ENCODE measurements at regions not wholly inside any gene's neighbourhood (a gene's known extent, or its start where the extent isn't known, plus 50 kb on each side); places are given as distances from the start of the nearest gene placed in this dataset.

GRCh38 chr4:14087921-14088320 lies 460.4 kb upstream of the BOD1L1 start:
- Histone ChIP-seq H3K4me1 (ENCODE audit: control insufficient read depth in 1 of 2, low read depth in 2 of 2) (no peaks in the 10 kb centered on the region), H3K27me3 (replicated peaks; ENCODE audit: insufficient read depth) (no peaks in the 10 kb centered on the region), H3K27ac (no peak overlapping the region), H3K9me3 (no peaks in the 10 kb centered on the region), H3K36me3 (no peaks in the 10 kb centered on the region), H3K4me3 (no peak overlapping the region)
- DNase-seq (ENCODE audit: low spot score), result no peak
- no peak for TF ChIP-seq CTCF (IDR thresholded peaks at IDR 0.05)
- ATAC-seq (ENCODE audit: insufficient number of reproducible peaks, low FRiP score, low read depth), result no peak

- H3K36me3 ChIP-seq, result no peaks in the 10 kb centered on the region
- no peak overlapping the region for H3K27ac ChIP-seq
- DNase-seq (ENCODE audit: low spot score) (no peak), ATAC-seq (ENCODE audit: insufficient number of reproducible peaks, low FRiP score, low read depth) (no peak)
- H3K4me3 ChIP-seq, result no peak overlapping the region
- peaks cover 0 to under 1% of the 10 kb centered on the region in 2 donors for H3K4me1 ChIP-seq (ENCODE audit: control insufficient read depth in 1 of 2, low read depth in 2 of 2)
- TF ChIP-seq CTCF (IDR thresholded peaks at IDR 0.05), result no peak
- no peaks in the 10 kb centered on the region for H3K27me3 ChIP-seq (replicated peaks; ENCODE audit: insufficient read depth)
- H3K9me3 ChIP-seq, result no peaks in the 10 kb centered on the region
Observed at GRCh38 chr4:14091531-14091930, 464.0 kb upstream of the BOD1L1 start.

- no peaks in the 10 kb centered on the region for H3K27me3 ChIP-seq (replicated peaks; ENCODE audit: insufficient read depth)
- peaks cover 0 to 4% of the 10 kb centered on the region in 2 donors for H3K4me1 ChIP-seq (ENCODE audit: control insufficient read depth in 1 of 2, low read depth in 2 of 2)
- no peaks in the 10 kb centered on the region for H3K36me3 ChIP-seq
- no peaks in the 10 kb centered on the region for H3K9me3 ChIP-seq
- no peak for ATAC-seq (ENCODE audit: insufficient number of reproducible peaks, low FRiP score, low read depth)
- no peak for DNase-seq (ENCODE audit: low spot score)
- TF ChIP-seq CTCF (IDR thresholded peaks at IDR 0.05), result no peak
- no peak overlapping the region for H3K27ac ChIP-seq
- H3K4me3 ChIP-seq, result no peak overlapping the region
Observed at GRCh38 chr4:14091966-14092365, 464.4 kb upstream of the BOD1L1 start.

GRCh38 chr4:14092741-14093140 lies 465.2 kb upstream of the BOD1L1 start:
- no peaks in the 10 kb centered on the region for H3K27me3 ChIP-seq (replicated peaks; ENCODE audit: insufficient read depth)
- no peak for DNase-seq (ENCODE audit: low spot score)
- TF ChIP-seq CTCF (IDR thresholded peaks at IDR 0.05), result no peak
- peaks cover 0 to 4% of the 10 kb centered on the region in 2 donors for H3K4me1 ChIP-seq (ENCODE audit: control insufficient read depth in 1 of 2, low read depth in 2 of 2)
- no peak overlapping the region for H3K27ac ChIP-seq
- no peaks in the 10 kb centered on the region for H3K9me3 ChIP-seq
- no peaks in the 10 kb centered on the region for H3K36me3 ChIP-seq
- H3K4me3 ChIP-seq, result no peak overlapping the region
- ATAC-seq (ENCODE audit: insufficient number of reproducible peaks, low FRiP score, low read depth), result no peak

- no peaks in the 10 kb centered on the region for H3K27me3 ChIP-seq (replicated peaks; ENCODE audit: insufficient read depth)
- DNase-seq (ENCODE audit: low spot score) (no peak), ATAC-seq (ENCODE audit: insufficient number of reproducible peaks, low FRiP score, low read depth) (no peak)
- no peak overlapping the region for H3K27ac ChIP-seq
- H3K9me3 ChIP-seq, result no peaks in the 10 kb centered on the region
- no peaks in the 10 kb centered on the region for H3K36me3 ChIP-seq
- peaks cover 0 to 4% of the 10 kb centered on the region in 2 donors for H3K4me1 ChIP-seq (ENCODE audit: control insufficient read depth in 1 of 2, low read depth in 2 of 2)
- no peak overlapping the region for H3K4me3 ChIP-seq
- TF ChIP-seq CTCF (IDR thresholded peaks at IDR 0.05), result no peak
Observed at GRCh38 chr4:14095831-14096230, 468.3 kb upstream of the BOD1L1 start.

Measured in thoracic aorta (tissue), 2 donors.